OCI-LY7 (cell line): ENCODE measurements at regions not wholly inside any gene's neighbourhood (a gene's known extent, or its start where the extent isn't known, plus 50 kb on each side); places are given as distances from the start of the nearest gene placed in this dataset.

Source experiments
- BruUV-seq: library from RNA; stranded (reverse); fragments of 400-500 nt; replicated peaks from 2 replicates; lab custom pipeline; 2021; lab: Mats Ljungman, UMichigan
- CTCF ChIA-PET: fragments of 300-600 bp; sonication (Branson Sonifier 250); formaldehyde crosslinking; loops from one replicate; lab custom pipeline; 2022; ENCODE audit warnings: antibody characterized with exemption; ENCODE audit not compliant: unreplicated experiment; lab: Charles Lee
- POLR2A ChIA-PET: fragments of 300-600 bp; sonication (Branson Sonifier 250); formaldehyde crosslinking; loops from one replicate; lab custom pipeline; 2022; ENCODE audit warnings: antibody characterized with exemption; lab: Charles Lee
- DNase-seq: peaks from one replicate; pipeline ENCODE4 v3.0.0-alpha.2; 2015; ENCODE audit warnings: low spot score
- H2AFZ ChIP-seq: fragments of 200-600 bp; sonication (generic), shearing (Covaris generic); 2 replicates; pipeline ENCODE4 v1.6.1; 2014; ENCODE audit warnings: mild to moderate bottlenecking, antibody characterized with exemption, low read length, moderate library complexity
- H3K27ac ChIP-seq: fragments of 200-600 bp; sonication (generic); 2 replicates; pipeline ENCODE4 v1.5.1; 2014; ENCODE audit warnings: mixed run types, low read depth, mild to moderate bottlenecking, moderate library complexity, low read length, inconsistent platforms; ENCODE audit not compliant: poor library complexity, severe bottlenecking
- H3K36me3 ChIP-seq: fragments of 200-600 bp; sonication (generic); 2 replicates; pipeline ENCODE4 v1.6.1; 2014; ENCODE audit warnings: mild to moderate bottlenecking, antibody characterized with exemption, low read length, moderate library complexity, mixed read lengths; ENCODE audit not compliant: insufficient read depth
- H3K4me1 ChIP-seq: fragments of 200-600 bp; sonication (generic); 2 replicates; pipeline ENCODE4 v1.5.1; 2014; ENCODE audit warnings: mild to moderate bottlenecking, low read length; ENCODE audit not compliant: insufficient read depth, poor library complexity, severe bottlenecking
- H3K4me2 ChIP-seq: fragments of 200-600 bp; sonication (generic); 2 replicates; pipeline ENCODE4 v1.6.1; 2014; ENCODE audit warnings: mild to moderate bottlenecking, low read length
- H3K4me3 ChIP-seq: fragments of 200-600 bp; sonication (generic); 2 replicates; pipeline ENCODE4 v1.5.1; 2014; ENCODE audit warnings: mild to moderate bottlenecking, low read depth, low read length; ENCODE audit not compliant: poor library complexity, severe bottlenecking
- H3K79me2 ChIP-seq: fragments of 200-600 bp; sonication (generic); 2 replicates; pipeline ENCODE4 v1.6.1; 2016; ENCODE audit warnings: low read depth, mild to moderate bottlenecking, low read length, moderate library complexity, mixed read lengths; ENCODE audit not compliant: insufficient read depth
- H3K9me2 ChIP-seq: fragments of 200-600 bp; sonication (generic); 2 replicates; pipeline ENCODE4 v1.6.1; 2016; ENCODE audit warnings: mild to moderate bottlenecking, low read length, mixed read lengths; ENCODE audit not compliant: insufficient read depth
- H3K9me3 ChIP-seq: fragments of 200-600 bp; sonication (generic); 2 replicates; pipeline ENCODE4 v1.6.1; 2014; ENCODE audit warnings: mild to moderate bottlenecking, mixed run types, low read length, mixed read lengths
- H4K20me1 ChIP-seq: fragments of 200-600 bp; sonication (generic); 2 replicates; pipeline ENCODE4 v1.6.1; 2014; ENCODE audit warnings: mild to moderate bottlenecking, antibody characterized with exemption, low read length, moderate library complexity, mixed read lengths; ENCODE audit not compliant: insufficient read depth
- EZH2phosphoT487 ChIP-seq: fragments of 200-600 bp; sonication (generic); IDR thresholded peaks from 2 replicates; pipeline ENCODE4 v1.6.1; 2018; ENCODE audit warnings: low read depth, borderline replicate concordance, mild to moderate bottlenecking, mixed run types, antibody characterized with exemption, low read length, moderate library complexity, mixed read lengths
- intact Hi-C: fragments of 100-400 bp; cut with micrococcal nuclease; formaldehyde crosslinking; loops from one replicate; pipeline ENCODE4 v1.10.0; 2022; ENCODE audit not compliant: unreplicated experiment
- TF ChIP-seq, protein P1 (sequence below): fragments of 200-600 bp; sonication (generic); conservative IDR thresholded peaks from 2 replicates; pipeline ENCODE4 v1.5.1; 2014; ENCODE audit warnings: mild to moderate bottlenecking, antibody characterized with exemption, low read length, moderate library complexity, mixed read lengths

DNA sequence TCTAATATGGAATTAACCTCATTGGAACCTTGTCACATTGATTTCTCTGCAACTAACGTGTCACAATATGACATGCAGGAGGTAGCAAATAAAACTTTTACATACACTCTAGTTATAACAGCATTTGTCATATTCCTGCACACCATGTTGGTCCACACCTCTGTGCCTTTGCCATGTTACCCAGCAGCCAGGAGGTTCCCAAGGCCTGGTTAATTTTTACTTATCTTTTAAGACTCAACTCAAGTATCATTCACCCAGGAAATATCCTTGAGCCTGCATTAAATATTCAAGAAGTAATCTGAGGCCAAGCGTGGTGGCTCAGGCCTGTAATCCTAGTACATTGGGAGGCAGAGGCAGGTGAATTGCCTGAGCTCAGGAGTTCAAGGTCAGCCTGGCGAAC is 447.2 kb upstream of the NR5A2 start:
- ChIA-PET POLR2A (no interaction called here), CTCF (no interaction called here)
- H3K4me1 ChIP-seq: no peaks in the 10 kb centered on the region
- no peaks in the 10 kb centered on the region for H4K20me1 ChIP-seq
- TF ChIP-seq, protein P1, sequence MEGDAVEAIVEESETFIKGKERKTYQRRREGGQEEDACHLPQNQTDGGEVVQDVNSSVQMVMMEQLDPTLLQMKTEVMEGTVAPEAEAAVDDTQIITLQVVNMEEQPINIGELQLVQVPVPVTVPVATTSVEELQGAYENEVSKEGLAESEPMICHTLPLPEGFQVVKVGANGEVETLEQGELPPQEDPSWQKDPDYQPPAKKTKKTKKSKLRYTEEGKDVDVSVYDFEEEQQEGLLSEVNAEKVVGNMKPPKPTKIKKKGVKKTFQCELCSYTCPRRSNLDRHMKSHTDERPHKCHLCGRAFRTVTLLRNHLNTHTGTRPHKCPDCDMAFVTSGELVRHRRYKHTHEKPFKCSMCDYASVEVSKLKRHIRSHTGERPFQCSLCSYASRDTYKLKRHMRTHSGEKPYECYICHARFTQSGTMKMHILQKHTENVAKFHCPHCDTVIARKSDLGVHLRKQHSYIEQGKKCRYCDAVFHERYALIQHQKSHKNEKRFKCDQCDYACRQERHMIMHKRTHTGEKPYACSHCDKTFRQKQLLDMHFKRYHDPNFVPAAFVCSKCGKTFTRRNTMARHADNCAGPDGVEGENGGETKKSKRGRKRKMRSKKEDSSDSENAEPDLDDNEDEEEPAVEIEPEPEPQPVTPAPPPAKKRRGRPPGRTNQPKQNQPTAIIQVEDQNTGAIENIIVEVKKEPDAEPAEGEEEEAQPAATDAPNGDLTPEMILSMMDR: no peak
- no peak for TF ChIP-seq EZH2phosphoT487
- no peaks in the 10 kb centered on the region for H3K79me2 ChIP-seq
- H3K4me3 ChIP-seq: no peak overlapping the region
- H2AFZ ChIP-seq: no peak overlapping the region
- no TSS peak for BruUV-seq
- H3K9me3 ChIP-seq: no peaks in the 10 kb centered on the region
- no peaks in the 10 kb centered on the region for H3K36me3 ChIP-seq
- intact Hi-C loops: no loop called here
- H3K27ac ChIP-seq: no peak overlapping the region
- no peak overlapping the region for H3K4me2 ChIP-seq
- no peak for DNase-seq
- no peaks in the 10 kb centered on the region for H3K9me2 ChIP-seq

DNA sequence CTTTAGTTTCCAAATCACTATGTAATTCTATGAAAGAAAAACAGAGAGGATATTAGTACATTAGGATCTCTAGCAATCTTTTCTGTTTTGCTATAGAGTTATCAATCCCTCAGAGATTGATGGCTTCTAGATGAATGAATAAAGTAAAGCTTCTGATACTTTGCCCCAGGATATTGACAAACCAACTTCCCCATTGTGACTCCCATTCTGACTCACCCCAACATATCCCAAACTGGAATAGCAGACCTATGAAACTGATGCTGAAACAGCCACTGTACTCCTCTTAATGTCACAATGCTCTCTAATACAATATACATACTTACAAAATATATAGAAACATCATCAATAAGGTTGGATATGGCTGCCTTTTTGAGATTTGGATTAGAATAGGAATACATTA is 442.1 kb upstream of the NR5A2 start:
- no peak overlapping the region for H2AFZ ChIP-seq
- H3K9me2 ChIP-seq: no peaks in the 10 kb centered on the region
- intact Hi-C loops: no loop called here
- POLR2A ChIA-PET: interaction anchor here (1.1 kb wide), 1 partner anchor 18 kb away, joined by 3 read pairs; no protein-coding TSS in a partner anchor
- H3K27ac ChIP-seq: no peak overlapping the region
- no TSS peak for BruUV-seq
- no peaks in the 10 kb centered on the region for H4K20me1 ChIP-seq
- CTCF ChIA-PET: no interaction called here
- TF ChIP-seq, protein P1: no peak
- TF ChIP-seq EZH2phosphoT487: no peak
- no peak for DNase-seq
- H3K79me2 ChIP-seq: no peaks in the 10 kb centered on the region
- H3K4me3 ChIP-seq: no peak overlapping the region
- no peaks in the 10 kb centered on the region for H3K9me3 ChIP-seq
- H3K36me3 ChIP-seq: no peaks in the 10 kb centered on the region
- H3K4me1 ChIP-seq: no peaks in the 10 kb centered on the region
- H3K4me2 ChIP-seq: no peak overlapping the region

- Histone ChIP-seq H3K9me3 (no peaks in the 10 kb centered on the region), H3K4me2 (no peak overlapping the region), H4K20me1 (no peaks in the 10 kb centered on the region), H3K36me3 (no peaks in the 10 kb centered on the region), H3K9me2 (no peaks in the 10 kb centered on the region), H3K27ac (no peak overlapping the region), H3K4me1 (no peaks in the 10 kb centered on the region), H2AFZ (no peak overlapping the region), H3K79me2 (no peaks in the 10 kb centered on the region), H3K4me3 (no peak overlapping the region)
- BruUV-seq: no TSS peak
- POLR2A ChIA-PET: interaction anchor here (0.5 kb wide), 1 partner anchor 248 kb away, joined by 4 read pairs; no protein-coding TSS in a partner anchor
- TF ChIP-seq, protein P1: no peak
- no peak for TF ChIP-seq EZH2phosphoT487
- no peak for DNase-seq
- CTCF ChIA-PET: no interaction called here
- intact Hi-C loops: no loop called here
Observed at GRCh38 chr1:199590708-199591107, 436.8 kb upstream of the NR5A2 start.
